Cardiac septum (tissue), 1 donor: ENCODE measurements at regions not wholly inside any gene's neighbourhood (a gene's known extent, or its start where the extent isn't known, plus 50 kb on each side); places are given as distances from the start of the nearest gene placed in this dataset.

ENCODE experiments used
- DNase-seq: peaks from one replicate; pipeline ENCODE4 v3.0.0-alpha.2; 2020; ENCODE audit warnings: low spot score
- intact Hi-C: fragments of 100-400 bp; cut with DNase I; formaldehyde crosslinking; loops from one replicate; pipeline ENCODE4 v1.14.0; 2022
- donor health status: DM: no; HTN: no; CAD: no.

DNA sequence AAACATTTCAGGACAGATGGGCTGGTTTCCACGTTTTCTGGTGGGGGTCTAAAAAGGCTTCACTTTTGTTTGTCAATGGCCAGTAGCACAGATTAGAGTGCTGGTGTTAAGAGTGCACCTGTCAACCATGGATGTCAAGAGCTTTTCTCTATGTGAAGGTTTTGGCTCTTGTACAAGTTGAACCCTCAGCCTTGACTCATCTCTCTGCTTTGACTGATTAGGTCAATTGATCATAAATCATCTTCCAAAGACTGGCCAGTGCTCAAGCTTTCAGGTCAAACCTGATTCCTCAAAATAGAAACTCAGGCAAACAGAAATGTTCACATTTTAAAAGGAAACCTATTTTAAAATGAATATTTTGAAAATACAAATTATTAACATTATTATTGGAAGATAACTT is 59.6 kb upstream of the SP4 start:
- no peak for DNase-seq
- intact Hi-C loops = no loop called here

DNA sequence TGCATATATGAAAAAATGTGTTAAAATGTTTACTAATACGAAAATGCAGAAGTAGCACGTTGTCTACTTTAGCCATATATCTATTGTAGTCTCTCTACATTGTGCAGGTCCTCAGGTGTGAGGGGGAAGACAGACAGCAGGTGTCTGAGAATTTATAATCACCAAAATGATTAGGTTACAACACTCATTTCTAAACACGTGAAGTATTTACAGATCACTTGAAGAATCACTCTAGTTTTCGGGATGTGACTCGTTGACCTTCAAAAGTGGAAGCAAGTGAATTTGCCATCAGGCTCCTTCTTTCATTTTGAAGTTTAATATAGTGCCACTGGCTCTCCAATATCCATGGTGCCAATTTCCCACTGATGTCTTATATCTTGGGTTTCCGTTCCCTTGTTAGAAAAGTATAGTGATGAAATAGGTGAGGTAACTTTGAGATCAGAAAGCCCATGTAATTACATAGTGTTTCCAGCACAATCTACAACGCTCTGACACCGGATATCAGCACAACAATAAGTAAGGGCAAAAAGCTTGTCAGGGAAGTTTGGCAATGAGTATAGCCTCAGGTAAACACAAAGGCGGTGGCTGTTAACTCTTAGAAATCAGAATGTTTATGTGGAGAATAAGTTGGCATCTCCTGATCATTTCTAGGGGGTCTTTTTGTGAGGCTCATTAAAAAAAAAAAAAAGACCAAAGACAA is 57.5 kb upstream of the SP4 start:
- intact Hi-C loops = no loop called here

DNA sequence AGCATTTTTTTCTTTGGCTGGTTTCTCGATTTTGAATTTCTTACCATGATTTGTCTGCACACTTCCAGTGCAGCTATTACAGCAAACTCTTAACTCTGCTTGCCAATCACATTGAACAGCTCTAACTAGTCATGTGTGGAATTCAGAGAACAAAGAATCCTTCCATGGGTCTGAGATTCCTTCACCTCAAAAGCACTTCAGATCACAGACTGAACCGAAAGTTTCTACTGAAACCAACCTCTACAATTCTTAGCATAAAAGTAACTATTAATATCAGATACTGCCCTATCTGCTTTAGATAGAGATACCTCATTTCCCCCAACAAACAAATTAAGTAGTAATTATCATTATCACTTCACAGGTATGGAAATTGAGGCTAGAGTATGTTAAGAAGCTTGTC is 56.5 kb upstream of the SP4 start:
- intact Hi-C loops = no loop called here
- DNase-seq = no peak

More for the DNA sequence above, 57.5 kb upstream of the SP4 start:
- DNase-seq = no peak

DNA sequence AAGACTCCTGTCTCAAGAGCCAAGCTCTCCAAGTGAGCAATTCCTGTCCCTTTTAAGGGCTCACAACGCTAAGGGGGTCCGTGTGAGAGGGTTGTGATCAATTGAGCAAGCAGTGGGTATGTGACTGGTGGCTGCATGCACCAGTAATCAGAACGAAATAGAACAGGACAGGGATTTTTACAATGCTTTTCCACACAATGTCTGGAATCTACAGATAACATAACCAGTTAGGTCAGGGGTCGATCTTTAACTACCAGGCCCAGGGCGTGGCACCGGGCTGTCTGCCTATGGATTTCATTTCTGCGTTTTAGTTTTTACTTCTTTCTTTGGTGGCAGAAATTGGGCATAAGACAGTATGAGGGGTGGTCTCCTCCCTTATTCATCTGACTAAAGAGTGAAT is 54.9 kb upstream of the SP4 start:
- DNase-seq = no peak
- intact Hi-C loops = no loop called here

DNA sequence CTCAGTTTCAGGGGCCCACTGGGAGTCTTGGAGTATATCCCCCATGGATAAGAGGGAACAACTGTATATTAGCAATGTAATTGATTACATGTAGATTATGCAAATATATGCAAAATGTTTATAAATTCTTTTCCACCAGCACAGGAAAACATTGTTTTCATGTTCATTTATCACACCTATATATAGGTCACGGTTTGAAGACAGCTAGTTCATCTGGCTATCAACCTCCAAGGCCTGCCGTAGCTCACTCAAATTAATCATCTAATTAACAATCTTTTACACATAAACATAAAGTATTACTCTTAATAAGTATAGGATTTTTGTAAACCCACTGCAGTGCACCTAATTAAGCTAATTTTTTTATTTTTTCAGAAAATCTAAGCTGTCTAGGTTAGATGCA is 53.7 kb upstream of the SP4 start:
- no peak for DNase-seq
- intact Hi-C loops = no loop called here

DNA sequence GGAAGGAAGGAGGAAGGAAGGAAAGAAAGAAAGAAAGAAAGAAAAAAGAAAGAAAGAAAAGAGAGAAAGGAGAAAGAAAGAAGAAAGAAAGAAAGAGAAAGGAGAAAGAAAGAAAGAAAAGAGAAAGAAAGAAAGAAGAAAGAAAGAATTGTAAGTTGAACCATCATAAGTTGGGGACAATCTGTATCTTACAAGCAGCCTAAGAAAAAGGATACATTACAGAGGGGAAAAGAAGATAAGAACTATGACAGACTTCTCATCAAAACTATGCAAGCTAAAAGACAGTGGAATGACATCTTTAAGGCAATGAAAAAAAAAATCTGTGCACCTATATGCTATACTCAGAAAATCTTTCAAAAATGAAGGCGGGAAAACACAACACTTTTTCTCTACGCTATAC is 50.3 kb upstream of the SP4 start:
- no peak for DNase-seq
- intact Hi-C loops = no loop called here
